H9 (cell line): ENCODE measurements at regions not wholly inside any gene's neighbourhood (a gene's known extent, or its start where the extent isn't known, plus 50 kb on each side); places are given as distances from the start of the nearest gene placed in this dataset.

Experiments
- DNase-seq: peaks from one replicate; pipeline ENCODE4 v3.0.0-alpha.2; 2017
- H2AFZ ChIP-seq: one replicate; pipeline ENCODE4 v1.6.1; 2013; ENCODE audit warnings: mild to moderate bottlenecking, low read length, control low read depth, moderate library complexity
- H2AK5ac ChIP-seq: 2 replicates; pipeline ENCODE4 v1.6.1; 2013; ENCODE audit warnings: low read length, control low read depth, mixed read lengths; ENCODE audit not compliant: insufficient read length
- H2BK120ac ChIP-seq: one replicate; pipeline ENCODE4 v1.6.1; 2013; ENCODE audit warnings: low read depth, mild to moderate bottlenecking, low read length, control low read depth, inconsistent platforms; ENCODE audit not compliant: poor library complexity, severe bottlenecking
- H2BK12ac ChIP-seq: 2 replicates; pipeline ENCODE4 v1.6.1; 2013; ENCODE audit warnings: low read length, control low read depth, mixed read lengths, low read depth; ENCODE audit not compliant: insufficient read length
- H2BK15ac ChIP-seq: 2 replicates; pipeline ENCODE4 v1.6.1; 2013; ENCODE audit warnings: low read depth, low read length, control low read depth
- H2BK20ac ChIP-seq: one replicate; pipeline ENCODE4 v1.6.1; 2013; ENCODE audit warnings: low read depth, mild to moderate bottlenecking, low read length, control low read depth, inconsistent platforms; ENCODE audit not compliant: poor library complexity, severe bottlenecking
- H2BK5ac ChIP-seq: 2 replicates; pipeline ENCODE4 v1.6.1; 2013; ENCODE audit warnings: low read length, control low read depth, mixed read lengths; ENCODE audit not compliant: insufficient read length
- H3K14ac ChIP-seq: 2 replicates; pipeline ENCODE4 v1.6.1; 2013; ENCODE audit warnings: low read length, control low read depth; ENCODE audit not compliant: insufficient read depth
- H3K18ac ChIP-seq: 2 replicates; pipeline ENCODE4 v1.6.1; 2013; ENCODE audit warnings: low read depth, mild to moderate bottlenecking, mixed read lengths, low read length, control low read depth; ENCODE audit not compliant: insufficient read length
- H3K23ac ChIP-seq: 2 replicates; pipeline ENCODE4 v1.6.1; 2013; ENCODE audit warnings: low read length, control low read depth, mixed read lengths, low read depth; ENCODE audit not compliant: insufficient read length
- H3K23me2 ChIP-seq: 2 replicates; pipeline ENCODE4 v1.6.1; 2013; ENCODE audit warnings: low read depth, mild to moderate bottlenecking, mixed read lengths, low read length, control low read depth; ENCODE audit not compliant: insufficient read length, poor library complexity, severe bottlenecking
- H3K27ac ChIP-seq: 2 replicates; pipeline ENCODE4 v1.5.1; 2013; ENCODE audit warnings: low read length, control low read depth, mixed read lengths, low read depth; ENCODE audit not compliant: insufficient read length
- H3K27me3 ChIP-seq: 2 replicates; pipeline ENCODE4 v1.6.1; 2013; ENCODE audit warnings: low read length, control low read depth, inconsistent platforms; ENCODE audit not compliant: insufficient read depth
- H3K4ac ChIP-seq: 2 replicates; pipeline ENCODE4 v1.6.1; 2013; ENCODE audit warnings: low read depth, mild to moderate bottlenecking, control low read depth, inconsistent platforms, low read length, moderate library complexity
- H3K4me1 ChIP-seq: 2 replicates; pipeline ENCODE4 v1.6.1; 2013; ENCODE audit warnings: low read length, control low read depth, inconsistent platforms; ENCODE audit not compliant: insufficient read depth
- H3K4me2 ChIP-seq: 2 replicates; pipeline ENCODE4 v1.6.1; 2013; ENCODE audit warnings: low read length, control low read depth, mixed read lengths; ENCODE audit not compliant: insufficient read length, insufficient read depth
- H3K56ac ChIP-seq: 2 replicates; pipeline ENCODE4 v1.6.1; 2013; ENCODE audit warnings: low read depth, mild to moderate bottlenecking, mixed read lengths, low read length, control low read depth; ENCODE audit not compliant: insufficient read length
- H3K79me1 ChIP-seq: 2 replicates; pipeline ENCODE4 v1.6.1; 2013; ENCODE audit warnings: low read depth, mild to moderate bottlenecking, moderate library complexity, low read length, control low read depth, inconsistent platforms; ENCODE audit not compliant: insufficient read depth, poor library complexity, severe bottlenecking
- H3K79me2 ChIP-seq: 2 replicates; pipeline ENCODE4 v1.6.1; 2013; ENCODE audit warnings: low read length, control low read depth, inconsistent platforms; ENCODE audit not compliant: insufficient read depth
- H3K9ac ChIP-seq: 2 replicates; pipeline ENCODE4 v1.6.1; 2013; ENCODE audit warnings: low read length, control low read depth, mixed read lengths; ENCODE audit not compliant: insufficient read length; ENCODE audit errors: extremely low read depth
- H3K9me3 ChIP-seq: one replicate; pipeline ENCODE4 v1.6.1; 2013; ENCODE audit warnings: low read depth, low read length, inconsistent platforms; ENCODE audit not compliant: control insufficient read depth
- H3T11ph ChIP-seq: one replicate; pipeline ENCODE4 v1.6.1; 2013; ENCODE audit warnings: mild to moderate bottlenecking, low read length, control low read depth, inconsistent platforms
- H4K20me1 ChIP-seq: one replicate; pipeline ENCODE4 v1.6.1; 2013; ENCODE audit not compliant: control insufficient read depth, insufficient read length, insufficient read depth
- H4K5ac ChIP-seq: 2 replicates; pipeline ENCODE4 v1.6.1; 2013; ENCODE audit warnings: low read depth, mild to moderate bottlenecking, mixed read lengths, low read length, control low read depth; ENCODE audit not compliant: insufficient read length
- H4K8ac ChIP-seq: replicated peaks from 2 replicates; pipeline ENCODE4 v1.6.1; 2013; ENCODE audit warnings: low read length, control low read depth, mixed read lengths, low read depth; ENCODE audit not compliant: insufficient read length
- H4K91ac ChIP-seq: 2 replicates; pipeline ENCODE4 v1.6.1; 2013; ENCODE audit warnings: low read depth, mild to moderate bottlenecking, moderate library complexity, mixed read lengths, low read length, control low read depth; ENCODE audit not compliant: insufficient read length
- H3K27ac Mint-ChIP-seq, 3 experiments: 2 replicates in 2 of 3; 3 replicates in 1 of 3; pipeline ENCODE4 v1.8.0; 2020 to 2021; ENCODE audit warnings: mixed read lengths in 3 of 3, mild to moderate bottlenecking in 1 of 3, moderate library complexity in 1 of 3
- H3K27me3 Mint-ChIP-seq: 2 replicates; pipeline ENCODE4 v1.8.0; 2021; ENCODE audit warnings: low read depth, mild to moderate bottlenecking, moderate library complexity, mixed read lengths
- H3K36me3 Mint-ChIP-seq, 3 experiments: 2 replicates in 2 of 3; 3 replicates in 1 of 3; pipeline ENCODE4 v1.8.0; 2020 to 2021; ENCODE audit warnings: low read depth in 3 of 3, mixed read lengths in 3 of 3; ENCODE audit not compliant: insufficient read depth in 1 of 3
- H3K4me1 Mint-ChIP-seq, 2 experiments: 2 replicates each; pipeline ENCODE4 v1.8.0; 2020; ENCODE audit warnings: mixed read lengths in 2 of 2
- H3K4me3 Mint-ChIP-seq, 2 experiments: 2 replicates in 1 of 2; 3 replicates in 1 of 2; pipeline ENCODE4 v1.8.0; 2020 to 2021; ENCODE audit warnings: mild to moderate bottlenecking in 2 of 2, mixed read lengths in 2 of 2, moderate library complexity in 1 of 2
- H3K9me3 Mint-ChIP-seq, 2 experiments: 2 replicates in 1 of 2; 3 replicates in 1 of 2; pipeline ENCODE4 v1.8.0; 2020; ENCODE audit warnings: mild to moderate bottlenecking in 2 of 2, mixed read lengths in 2 of 2, moderate library complexity in 1 of 2
- CTCF ChIP-seq: fragments of 200-600 bp; sonication (generic); conservative IDR thresholded peaks from 3 replicates; pipeline ENCODE4 v1.8.0; 2021; ENCODE audit warnings: antibody characterized with exemption, mild to moderate bottlenecking
- WGBS: extraction: QIAGEN DNeasy Blood & Tissue Kit; methylation state at CpG from one replicate; pipeline ENCODE4 v1.1.7; 2013; ENCODE audit warnings: missing lambda C conversion rate, low lambda C conversion rate, mixed read lengths; ENCODE audit not compliant: insufficient read length; ENCODE audit errors: extremely low coverage; 5-methylcytosine and 5-hydroxymethylcytosine counted together

DNA sequence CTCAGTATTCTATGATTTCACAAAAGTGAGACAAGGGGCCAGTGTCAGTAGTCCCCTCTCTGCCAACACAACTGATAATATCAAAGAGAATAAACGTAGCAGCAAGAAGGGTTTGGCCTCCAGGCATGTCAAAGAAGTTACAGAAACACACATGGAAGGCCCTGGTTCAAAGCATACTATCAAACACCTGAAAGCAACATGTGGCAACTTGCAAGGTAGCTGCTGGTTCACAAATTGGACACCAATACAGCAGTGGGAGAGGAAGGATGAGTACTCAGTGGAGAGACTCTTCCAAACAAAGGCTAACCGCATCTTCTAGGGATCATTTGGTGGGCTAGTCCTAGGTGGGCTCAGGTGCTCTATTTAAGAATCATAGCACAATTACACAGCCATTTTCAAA lies 74.9 kb upstream of the MAOA start:
- Histone ChIP-seq H3K27me3 (no peaks in the 10 kb centered on the region), H3K9ac (no peak overlapping the region), H2BK15ac (no peak overlapping the region), H3K4me2 (no peak overlapping the region), H4K5ac (no peak overlapping the region), H4K20me1 (no peaks in the 10 kb centered on the region), H2BK12ac (no peak overlapping the region), H2BK5ac (no peak overlapping the region), H3K56ac (no peak overlapping the region), H3K79me2 (no peaks in the 10 kb centered on the region), H2AK5ac (no peak overlapping the region), H3K9me3 (no peaks in the 10 kb centered on the region), H2BK120ac (no peak overlapping the region), H4K8ac (no peak overlapping the region), H3K23ac (no peak overlapping the region), H3K23me2 (no peaks in the 10 kb centered on the region), H3K14ac (no peak overlapping the region), H2BK20ac (no peak overlapping the region), H3K4ac (no peak overlapping the region), H3K79me1 (no peaks in the 10 kb centered on the region), H2AFZ (no peak overlapping the region), H3K18ac (no peak overlapping the region), H4K91ac (no peak overlapping the region), H3K27ac (no peak overlapping the region), H3K4me1 (no peaks in the 10 kb centered on the region), H3T11ph (no peak overlapping the region)
- H3K4me1 Mint-ChIP-seq = no peaks in the 10 kb centered on the region
- H3K27me3 Mint-ChIP-seq = no peaks in the 10 kb centered on the region
- TF ChIP-seq CTCF = no peak
- WGBS = no CpG with 5 or more reads among the region's 2 CpGs
- no peaks in the 10 kb centered on the region; a peak in 1 of 7 replicates for H3K36me3 Mint-ChIP-seq
- no peak overlapping the region for H3K27ac Mint-ChIP-seq
- peaks cover 8 to 51% of the 10 kb centered on the region in 2 experiments; a peak in 4 of 5 replicates for H3K9me3 Mint-ChIP-seq
- no peak for DNase-seq
- no peak overlapping the region for H3K4me3 Mint-ChIP-seq
